Testis (tissue), 2 donors: ENCODE measurements at regions not wholly inside any gene's neighbourhood (a gene's known extent, or its start where the extent isn't known, plus 50 kb on each side); places are given as distances from the start of the nearest gene placed in this dataset.

Experiments
- CTCF ChIP-seq, 3 experiments: fragments of 450-650 bp in 2 of 3; fragments of 200-600 bp in 1 of 3; sonication (generic) in 1 of 3; IDR thresholded peaks; one replicate each; pipeline ENCODE4 v1.5.1; 2016 to 2019; ENCODE audit warnings: antibody characterized with exemption in 3 of 3, mild to moderate bottlenecking in 2 of 3, moderate library complexity in 1 of 3
- POLR2A ChIP-seq: fragments of 450-650 bp; IDR thresholded peaks from one replicate; pipeline ENCODE4 v1.6.1; 2017; ENCODE audit warnings: antibody characterized with exemption, mild to moderate bottlenecking, moderate library complexity

GRCh38 chr5:53170746-53171349 lies 61.3 kb upstream of the MOCS2 start:
- TF ChIP-seq CTCF (IDR thresholded peaks at IDR 0.05): peak in 2 of 3 experiments; percentile 46 to 51
- TF ChIP-seq POLR2A: no peak
